HL-60/S4 treated with retinoic acid at 250 ng/mL for 4 days and 3 days (cell line): ENCODE measurements at regions not wholly inside any gene's neighbourhood (a gene's known extent, or its start where the extent isn't known, plus 50 kb on each side); places are given as distances from the start of the nearest gene placed in this dataset.

Experiments
- in situ Hi-C: fragments of 300-500 bp; cut with MboI; formaldehyde crosslinking; loops from 2 replicates; pipeline ENCODE4 v1.7.0; 2022; ENCODE audit warnings: low sequenced_read_pairs

DNA sequence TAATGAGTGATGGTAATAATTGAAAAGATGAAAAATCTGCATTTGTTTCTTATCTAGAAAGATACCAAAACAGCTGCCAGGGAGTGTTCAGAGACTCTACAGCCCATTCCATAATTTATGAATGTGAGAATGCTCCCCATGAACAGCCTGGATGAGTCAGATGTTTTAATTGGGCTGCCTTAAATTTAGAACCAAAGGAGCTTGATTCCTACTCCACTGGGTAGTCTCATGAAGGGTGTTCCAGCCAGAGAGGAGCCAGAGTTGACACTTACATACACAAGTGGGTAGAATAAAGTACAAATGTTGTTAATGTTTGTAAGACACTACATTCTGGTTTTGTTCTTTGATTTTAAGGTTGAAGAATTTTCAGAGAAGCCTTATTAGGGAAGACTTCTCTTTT, 123.2 kb upstream of the PRNP start:
- in situ Hi-C loops = no loop called here

- in situ Hi-C loops = no loop called here
Observed at GRCh38 chr20:4560667-4561066, 125.6 kb upstream of the PRNP start.

- in situ Hi-C loops = no loop called here
Observed at GRCh38 chr20:4559906-4560305, 126.3 kb upstream of the PRNP start.

- in situ Hi-C loops = no loop called here
Observed at GRCh38 chr20:4559106-4559505, 127.2 kb upstream of the PRNP start.

GRCh38 chr20:4556781-4557180, 129.5 kb upstream of the PRNP start:
- in situ Hi-C loops = no loop called here

GRCh38 chr20:4555188-4555890, 130.9 kb upstream of the PRNP start:
- in situ Hi-C loops = no loop called here

- in situ Hi-C loops = no loop called here
Observed at GRCh38 chr20:4554346-4554745, 131.9 kb upstream of the PRNP start.

DNA sequence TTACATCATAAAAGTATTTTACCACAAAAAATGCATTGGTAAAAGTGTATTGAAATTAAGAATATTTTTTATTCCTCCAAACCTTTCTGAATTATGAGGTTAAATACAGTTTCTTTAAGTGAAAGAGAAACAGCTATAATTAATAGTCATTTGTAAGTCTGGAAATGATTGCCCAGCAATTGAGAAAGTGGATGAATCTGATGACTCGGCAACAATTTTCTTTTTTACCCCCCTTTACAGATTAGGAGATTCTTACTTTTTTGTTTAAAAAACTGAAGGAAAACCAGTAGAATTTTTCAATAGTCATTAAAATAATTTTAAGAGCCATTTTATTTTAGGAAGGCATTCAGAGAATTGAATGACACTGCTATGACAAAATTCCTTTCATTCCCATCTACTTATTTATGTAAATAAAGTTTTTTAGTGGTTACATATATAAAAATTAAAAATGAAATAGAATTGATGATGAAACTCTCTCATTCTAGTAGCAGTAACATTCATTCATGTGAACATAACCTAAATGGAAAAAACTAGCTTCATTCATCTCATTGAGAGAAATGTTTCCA, 134.1 kb upstream of the PRNP start:
- in situ Hi-C loops = no loop called here

GRCh38 chr20:4550740-4551139, 135.5 kb upstream of the PRNP start:
- in situ Hi-C loops = no loop called here

GRCh38 chr20:4549711-4550259, 136.5 kb upstream of the PRNP start:
- in situ Hi-C loops = no loop called here

DNA sequence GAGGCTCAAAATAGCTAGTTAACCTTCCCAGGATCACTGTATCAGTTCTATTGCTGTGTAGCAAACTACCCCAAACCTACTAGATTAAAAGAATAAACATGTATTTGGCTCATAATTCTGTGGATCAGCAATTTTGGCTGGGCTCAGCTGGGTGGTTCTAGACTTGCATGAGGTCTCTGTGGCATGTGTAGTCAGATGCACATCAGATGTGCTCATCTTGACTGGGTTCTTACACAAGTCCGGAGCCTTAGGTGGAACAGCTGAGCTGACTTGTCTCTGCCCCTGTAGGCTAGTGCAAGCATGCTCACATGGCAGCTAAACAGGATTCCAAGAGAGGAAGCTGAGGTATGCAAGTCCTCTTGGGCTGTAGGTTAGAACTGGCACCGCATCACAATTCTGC, 137.7 kb upstream of the PRNP start:
- in situ Hi-C loops = no loop called here

DNA sequence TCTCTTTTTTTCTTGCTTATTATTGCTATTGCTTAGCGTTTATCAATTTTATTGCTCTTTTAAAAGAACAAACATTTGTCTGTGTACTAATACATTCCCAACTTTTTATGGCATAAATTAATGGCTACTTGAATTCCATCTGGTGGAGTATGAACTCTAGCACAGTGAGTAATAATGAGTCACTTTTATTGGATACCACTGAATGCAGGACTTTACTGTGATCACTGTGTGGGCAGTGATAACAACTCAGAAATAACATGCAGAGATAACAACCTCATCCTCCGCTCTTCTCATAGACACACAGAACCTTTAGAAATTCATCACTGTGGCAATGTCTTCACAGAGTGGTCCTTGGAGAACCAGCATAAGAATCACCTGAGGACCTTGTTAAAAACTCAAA, 139.5 kb upstream of the PRNP start:
- in situ Hi-C loops = no loop called here

GRCh38 chr20:4546342-4546741, 139.9 kb upstream of the PRNP start:
- in situ Hi-C loops = no loop called here

GRCh38 chr20:4545526-4545925, 140.7 kb upstream of the PRNP start:
- in situ Hi-C loops = no loop called here

DNA sequence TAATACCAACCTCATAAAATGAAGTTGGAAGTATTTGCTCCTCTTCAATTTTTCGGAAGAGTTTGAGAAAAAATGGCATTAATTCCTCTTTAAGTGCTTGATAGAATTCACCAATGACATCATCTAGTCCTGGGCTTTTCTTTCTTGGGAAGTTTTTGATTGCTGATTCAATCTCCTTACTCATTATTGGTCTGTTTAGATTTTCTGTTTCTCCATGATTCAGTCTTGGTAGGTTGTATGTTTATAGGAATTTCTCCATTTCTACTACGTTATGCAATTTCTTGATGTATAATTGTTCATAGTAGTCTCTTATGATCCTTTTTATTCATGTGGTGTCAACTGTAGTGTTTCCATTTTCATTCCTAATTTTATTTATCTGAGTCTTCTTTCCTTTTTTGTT, 141.5 kb upstream of the PRNP start:
- in situ Hi-C loops = no loop called here

- in situ Hi-C loops = no loop called here
Observed at GRCh38 chr20:4542270-4542669, 144.0 kb upstream of the PRNP start.

DNA sequence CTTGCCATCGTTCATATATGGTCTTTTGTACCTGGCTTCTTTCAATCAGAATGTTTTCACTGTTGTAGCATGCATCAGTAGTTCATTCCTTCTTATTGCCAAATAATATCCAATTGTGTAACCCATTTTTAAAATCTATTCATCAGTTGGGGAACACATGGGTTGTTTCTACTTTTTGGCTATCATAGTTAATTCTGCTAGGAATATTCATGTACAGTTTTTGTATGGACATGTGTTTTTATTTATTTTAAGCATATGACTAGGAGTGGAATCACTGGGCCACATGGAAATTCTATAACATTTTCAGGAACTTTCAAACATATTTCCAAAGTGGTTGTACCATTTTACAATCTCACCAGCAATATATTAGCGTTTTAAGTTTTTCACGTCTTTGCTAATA, 151.9 kb upstream of the PRNP start:
- in situ Hi-C loops = no loop called here

DNA sequence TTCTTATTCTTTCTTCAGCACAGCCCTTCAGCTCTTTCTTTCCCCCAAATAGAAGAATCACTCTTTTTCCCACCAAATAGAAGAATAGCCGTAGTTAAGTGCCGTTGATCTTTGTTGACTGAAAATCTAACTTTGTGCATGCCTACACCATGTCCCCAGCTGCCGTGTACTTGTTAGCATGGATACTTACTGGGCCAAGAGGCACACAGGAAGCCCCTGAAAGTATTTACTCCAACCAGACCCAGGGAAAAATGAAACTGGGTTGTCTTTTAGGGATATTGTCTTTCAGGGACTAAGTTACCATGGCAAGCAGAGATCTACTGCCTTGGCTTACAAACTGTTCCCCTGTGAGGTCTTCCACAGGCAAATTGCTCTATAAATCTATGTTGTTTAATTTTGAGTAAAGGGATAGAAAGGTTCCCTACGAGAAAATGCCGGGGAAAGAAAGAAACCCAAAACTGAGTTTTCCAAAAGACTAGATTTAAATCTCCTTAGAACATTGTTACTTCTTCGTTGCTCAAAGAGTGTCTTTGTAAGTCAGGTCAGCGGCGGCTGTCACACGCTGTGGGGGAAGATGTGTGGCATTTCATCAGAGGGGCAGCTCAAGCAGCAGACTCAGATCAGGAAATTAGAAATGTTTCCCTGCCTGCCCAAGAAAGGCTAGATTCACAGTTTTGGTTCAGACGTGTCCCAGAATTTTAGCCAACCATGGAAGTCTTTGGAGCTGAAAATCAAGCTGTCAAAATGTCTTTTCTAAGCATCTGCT, 152.7 kb upstream of the PRNP start:
- in situ Hi-C loops = no loop called here

GRCh38 chr20:4532772-4533171, 153.5 kb upstream of the PRNP start:
- in situ Hi-C loops = no loop called here

- in situ Hi-C loops = no loop called here
Observed at GRCh38 chr20:4524792-4525191, 161.5 kb upstream of the PRNP start.

- in situ Hi-C loops = no loop called here
Observed at GRCh38 chr20:4524307-4524706, 161.9 kb upstream of the PRNP start.

DNA sequence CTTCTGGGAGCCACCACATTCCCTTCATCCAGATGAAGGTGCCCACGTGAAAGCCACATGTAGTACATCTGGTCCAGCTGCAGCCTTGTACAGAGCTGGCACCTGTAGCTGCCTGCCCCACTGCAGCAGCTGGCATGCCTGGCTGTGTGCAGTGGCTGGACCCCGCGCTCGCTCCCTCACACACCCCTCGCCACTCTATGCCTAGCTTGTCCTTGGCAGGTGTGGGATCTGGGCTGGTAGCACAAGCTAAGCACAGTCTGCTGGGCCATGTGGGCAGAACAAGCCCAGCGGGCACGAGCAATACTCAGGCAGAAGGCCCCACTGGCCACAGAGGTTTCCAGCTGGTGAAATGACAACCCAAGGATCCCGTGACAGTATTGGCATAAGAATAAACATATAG, 163.9 kb upstream of the PRNP start:
- in situ Hi-C loops = no loop called here
